HG03045 (cell line): ENCODE measurements at regions not wholly inside any gene's neighbourhood (a gene's known extent, or its start where the extent isn't known, plus 50 kb on each side); places are given as distances from the start of the nearest gene placed in this dataset.

Source experiments
- ATAC-seq: cut with Tn5 transposase; IDR thresholded peaks from one replicate; pipeline ENCODE4 v1.9.1; 2021; ENCODE audit warnings: mild to moderate bottlenecking, moderate library complexity; ENCODE audit not compliant: unreplicated experiment

- no peak for ATAC-seq
These were observed 639.0 kb downstream of the BCOR start for GRCh38 chrX:39458779-39459178.

DNA sequence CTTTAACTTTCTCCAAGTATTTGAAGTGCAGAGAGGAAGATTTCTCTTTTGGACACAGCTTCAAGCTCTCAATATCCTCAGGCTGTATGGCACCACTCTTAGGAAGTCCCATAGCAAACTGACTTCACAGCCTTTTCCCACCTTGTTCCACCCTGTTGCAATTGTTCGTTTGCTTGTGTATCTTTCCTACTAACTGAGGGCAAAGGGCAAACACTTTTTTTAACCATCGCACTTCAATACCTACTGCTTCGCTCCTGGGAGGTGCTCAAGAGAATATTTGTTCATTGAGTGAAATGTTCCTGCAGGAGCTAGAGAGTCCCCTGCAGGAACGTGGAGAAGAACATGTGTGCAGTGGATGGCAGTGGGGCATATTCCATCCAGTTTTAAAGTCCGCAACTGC, 638.6 kb downstream of the BCOR start:
- ATAC-seq, result no peak

DNA sequence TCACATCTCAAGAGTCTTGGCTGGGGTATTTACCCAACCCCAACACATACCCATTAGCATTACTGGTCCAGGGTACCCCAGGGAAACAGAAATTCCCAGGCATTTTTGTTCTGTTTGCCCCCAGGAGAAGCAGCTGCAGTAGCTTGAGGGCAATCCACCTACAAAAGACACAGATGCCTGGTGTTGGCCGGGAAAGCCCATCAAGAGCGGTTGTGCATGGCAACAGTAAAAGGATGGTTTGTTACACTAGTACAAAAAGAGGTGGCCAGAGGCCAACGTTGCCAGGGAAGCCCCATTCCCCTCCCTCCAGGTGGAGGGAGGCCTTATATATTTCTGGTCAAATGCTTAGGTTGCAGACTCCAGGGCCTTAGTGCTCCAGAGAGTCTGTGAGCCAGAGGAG, 637.8 kb downstream of the BCOR start:
- no peak for ATAC-seq

DNA sequence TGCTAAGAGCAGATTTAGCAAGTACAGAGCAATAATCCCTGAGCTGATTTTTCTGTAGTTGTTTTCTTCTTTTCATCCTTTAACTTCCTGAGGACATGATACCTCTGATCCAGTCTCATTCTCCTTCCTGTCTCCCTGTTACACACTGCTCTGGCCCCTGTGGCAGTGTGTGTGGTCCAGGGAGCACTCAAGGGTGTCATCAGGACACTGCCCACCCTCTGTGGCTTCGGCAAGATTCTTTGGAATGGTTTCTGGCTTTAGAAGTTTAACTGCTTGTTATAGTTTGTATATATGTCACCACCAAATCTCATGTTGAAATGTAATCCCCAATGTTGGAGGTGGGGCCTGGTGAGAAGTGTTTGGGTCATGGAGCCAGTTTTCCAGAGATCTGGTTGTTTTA, 637.3 kb downstream of the BCOR start:
- ATAC-seq, result no peak

GRCh38 chrX:39462835-39463234, 634.9 kb downstream of the BCOR start:
- no peak for ATAC-seq

DNA sequence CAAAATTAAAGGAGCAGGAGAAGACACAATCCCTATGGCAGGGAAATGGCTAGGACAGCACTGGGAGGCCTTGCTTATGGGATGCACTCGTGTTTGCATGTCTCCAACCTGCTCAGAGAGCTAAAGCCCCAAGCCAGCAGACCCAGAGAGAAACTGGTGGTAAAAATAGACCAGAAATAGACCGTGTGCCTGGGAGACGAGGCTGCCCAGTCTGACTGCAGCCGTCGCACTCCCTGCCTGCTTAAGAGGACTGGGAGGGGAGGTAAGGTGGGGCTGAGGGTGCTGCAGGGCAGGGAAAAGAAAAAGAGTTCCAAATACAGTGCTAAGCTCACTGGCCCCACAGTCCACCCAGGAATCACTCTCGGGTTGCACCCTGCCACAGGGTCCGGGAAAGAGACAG, 633.5 kb downstream of the BCOR start:
- no peak for ATAC-seq

GRCh38 chrX:39465467-39465866, 632.3 kb downstream of the BCOR start:
- no peak for ATAC-seq

DNA sequence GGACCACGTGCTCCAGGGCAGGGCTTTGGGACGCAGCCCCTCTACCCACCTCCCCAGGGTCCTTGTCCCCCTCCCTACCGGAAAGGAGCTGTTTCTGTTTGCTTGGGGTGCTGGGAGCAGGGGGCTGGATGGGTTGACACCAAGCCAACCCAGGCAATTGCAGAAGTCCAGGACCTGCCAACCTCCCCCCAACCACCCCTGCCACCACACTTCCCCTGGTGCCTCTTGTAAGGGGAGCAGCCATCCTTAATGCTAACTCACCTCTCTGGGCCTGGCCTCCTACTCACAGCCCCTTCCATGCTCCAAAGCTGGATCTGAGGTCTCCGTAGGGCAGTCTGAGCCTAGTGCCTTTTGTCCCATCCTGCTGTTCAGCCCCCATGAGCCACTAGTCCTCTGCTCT, 631.9 kb downstream of the BCOR start:
- no peak for ATAC-seq

GRCh38 chrX:39469126-39469525, 628.6 kb downstream of the BCOR start:
- ATAC-seq, result no peak

DNA sequence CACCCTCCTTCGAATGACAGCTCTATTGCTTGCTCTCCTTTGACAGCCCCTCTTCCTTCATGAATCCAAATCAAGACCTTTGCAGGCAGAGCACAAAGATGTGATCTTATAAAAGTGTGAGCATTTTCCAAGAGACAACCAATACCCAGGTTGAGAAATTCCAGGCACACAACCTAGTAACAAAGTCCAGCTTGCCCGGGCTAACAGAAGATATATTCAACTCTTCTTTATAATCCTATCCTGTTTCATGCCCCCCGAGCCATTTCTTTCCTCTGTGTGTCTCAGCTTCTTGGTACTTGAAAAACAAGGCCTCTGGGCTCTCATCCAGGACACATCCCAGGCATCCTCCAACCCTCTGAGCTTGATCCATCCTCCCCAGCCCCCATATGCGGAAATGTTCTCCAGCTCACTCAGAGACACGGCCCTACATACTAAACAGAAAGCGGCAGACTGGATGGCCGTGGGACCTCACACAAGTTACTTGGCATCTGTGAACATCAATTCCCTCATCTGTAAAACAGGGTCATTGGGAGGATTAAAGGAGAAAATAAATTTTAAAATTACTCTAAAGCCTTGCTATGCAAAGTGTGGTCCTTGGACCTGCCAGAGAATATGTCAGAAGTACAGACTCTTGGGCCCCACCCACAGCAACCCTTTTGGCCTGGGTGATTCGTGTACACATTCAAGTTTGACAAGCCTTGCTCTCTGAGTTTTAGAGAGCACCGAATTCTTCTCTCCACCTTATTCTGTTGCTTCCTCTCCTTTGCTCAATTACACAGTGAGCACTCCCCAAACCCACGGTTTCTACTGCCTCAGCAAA, 627.0 kb downstream of the BCOR start:
- ATAC-seq, result no peak

- ATAC-seq, result no peak
These were observed 625.6 kb downstream of the BCOR start for GRCh38 chrX:39472161-39472560.

DNA sequence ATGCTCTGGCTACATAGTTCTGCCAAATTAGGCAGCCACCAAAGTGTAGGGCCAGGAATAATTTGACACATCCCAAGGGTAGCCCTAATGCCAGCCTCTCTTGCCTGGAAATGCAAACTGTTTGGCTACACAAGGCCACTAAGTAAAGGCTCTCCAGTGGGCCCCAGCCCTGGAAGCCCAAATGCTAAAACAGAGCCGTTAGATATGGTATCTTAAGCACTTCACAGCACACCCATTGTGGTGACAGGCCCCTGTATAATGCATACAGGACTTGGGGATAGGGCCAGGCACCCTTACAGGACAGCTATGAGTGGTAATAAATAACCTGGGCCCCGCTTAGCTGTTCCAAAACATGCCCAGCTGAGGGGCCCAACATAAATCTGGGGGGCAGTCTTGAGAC, 623.9 kb downstream of the BCOR start:
- ATAC-seq, result no peak

DNA sequence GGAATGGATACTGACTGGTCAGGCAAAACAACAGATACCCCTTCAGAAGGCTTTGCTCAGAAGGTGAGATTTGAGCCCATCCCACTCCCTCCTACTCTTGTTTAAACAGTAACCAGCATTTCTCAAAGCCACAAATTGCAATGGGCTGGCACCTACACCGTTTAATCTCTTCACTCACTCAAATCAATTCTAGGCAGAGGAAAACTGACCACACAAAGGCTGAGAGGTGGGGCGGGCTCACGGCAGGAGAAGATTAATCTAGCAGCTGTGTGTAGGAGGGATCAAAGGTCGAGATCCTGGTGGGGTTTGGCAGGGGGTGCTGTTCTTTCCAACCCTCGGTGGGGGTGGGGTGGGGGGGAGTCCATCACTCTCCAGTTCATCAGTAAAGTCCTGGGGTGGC, 622.4 kb downstream of the BCOR start:
- ATAC-seq, result no peak

DNA sequence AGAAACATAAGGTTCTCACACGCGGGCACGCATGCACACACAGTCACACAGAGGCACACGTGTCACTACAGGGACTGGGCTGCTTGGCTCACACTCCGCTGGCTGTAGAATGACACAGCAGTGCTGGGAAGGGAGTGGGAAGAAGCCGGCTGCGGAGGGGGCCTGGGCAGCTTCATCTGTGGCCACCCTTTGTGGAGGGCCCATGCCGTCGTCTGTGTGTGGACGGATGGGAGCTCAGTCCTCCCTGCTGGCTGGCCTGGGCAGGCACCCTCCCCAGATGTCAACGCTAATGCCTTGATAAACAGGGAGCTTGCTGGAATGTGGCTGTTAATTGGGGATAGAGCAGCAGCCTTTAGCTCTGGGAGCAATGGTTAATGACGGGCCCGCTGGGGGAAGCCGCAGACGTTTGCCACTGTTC, 621.1 kb downstream of the BCOR start:
- no peak for ATAC-seq

DNA sequence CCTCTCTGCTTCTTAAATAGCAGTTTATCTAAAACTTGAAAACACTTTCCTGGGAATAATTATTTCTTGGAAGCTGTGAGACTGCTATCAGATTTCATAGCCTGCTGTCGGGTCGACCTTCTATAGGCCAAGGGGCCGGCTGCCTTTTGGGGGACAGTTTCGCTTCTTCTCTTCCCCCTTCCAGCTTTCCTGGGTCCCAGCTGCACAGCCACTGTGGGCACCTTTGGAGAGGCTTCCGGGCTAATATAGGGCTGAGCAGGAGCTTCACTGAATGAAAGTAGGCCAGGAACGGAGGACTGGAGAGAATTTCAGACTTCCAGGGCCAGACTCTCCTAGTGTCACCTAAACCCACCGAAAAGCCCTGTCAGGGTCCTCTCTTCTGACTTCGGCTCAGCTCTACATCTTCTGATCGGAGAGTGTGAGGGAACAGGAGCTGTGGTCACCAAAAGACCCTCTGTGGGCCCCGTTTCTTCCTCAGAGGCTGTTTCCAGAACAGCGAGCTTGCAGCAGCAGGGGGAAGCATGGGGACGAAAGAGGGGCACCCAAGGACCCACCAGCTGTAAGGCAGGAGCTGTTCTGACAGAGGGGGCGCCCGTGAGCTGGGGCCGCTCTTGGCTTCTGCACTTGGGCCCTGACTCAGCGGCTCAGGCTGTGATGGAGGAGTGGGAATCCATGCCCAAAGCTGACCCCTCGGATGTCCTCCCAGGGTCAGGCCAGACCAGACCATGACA, 620.6 kb downstream of the BCOR start:
- no peak for ATAC-seq

GRCh38 chrX:39477762-39478120, 620.0 kb downstream of the BCOR start:
- no peak for ATAC-seq

DNA sequence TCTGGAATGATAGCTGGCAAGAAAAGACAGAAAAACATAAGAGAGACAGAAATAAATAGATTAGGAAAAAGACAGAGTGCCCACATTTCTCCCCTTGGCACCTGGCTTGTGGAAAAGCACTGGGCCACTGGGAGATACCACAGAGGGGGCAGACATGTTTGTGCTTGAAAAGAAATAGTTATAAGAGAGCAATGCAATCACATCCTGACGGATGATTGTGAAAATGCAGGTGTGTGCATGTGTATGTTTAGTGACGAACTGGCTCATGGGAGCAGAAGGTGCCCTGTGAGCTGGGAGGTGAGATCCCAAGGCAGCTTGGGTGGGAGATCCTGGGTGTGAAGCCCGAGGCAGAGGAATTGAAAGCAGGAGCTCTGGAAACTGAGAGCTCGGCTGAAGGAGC, 617.9 kb downstream of the BCOR start:
- no peak for ATAC-seq

GRCh38 chrX:39480963-39481362, 616.8 kb downstream of the BCOR start:
- no peak for ATAC-seq

DNA sequence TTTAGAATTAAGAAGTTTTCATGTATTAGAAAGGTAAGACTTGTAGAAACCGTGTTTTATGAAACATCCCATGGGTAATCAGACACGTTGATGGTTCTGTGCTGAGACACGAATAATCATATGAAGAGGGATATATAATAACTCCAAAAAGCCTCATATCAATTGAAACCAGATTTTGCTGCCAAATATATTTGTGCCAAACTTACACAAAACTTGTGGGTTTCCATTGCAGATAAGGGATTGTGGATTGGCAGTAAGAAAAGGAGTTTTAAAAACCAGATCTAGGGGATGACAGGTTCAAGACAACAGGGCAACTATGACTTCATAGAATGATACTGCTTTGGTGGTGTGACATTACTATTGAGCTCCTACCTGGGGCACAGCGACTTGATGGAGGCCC, 616.1 kb downstream of the BCOR start:
- no peak for ATAC-seq

- ATAC-seq, result no peak
These were observed 613.3 kb downstream of the BCOR start for GRCh38 chrX:39484159-39485068.

- ATAC-seq, result no peak
These were observed 610.4 kb downstream of the BCOR start for GRCh38 chrX:39487166-39487968.
